ENCODE measurements at regions not wholly inside any gene's neighbourhood (a gene's known extent, or its start where the extent isn't known, plus 50 kb on each side); places are given as distances from the start of the nearest gene placed in this dataset.
"Not testable (repeated sequence)": the region's sequence is repeated elsewhere in the genome, so short reads cannot be mapped to it uniquely, and the experiment has no call there.

DNA sequence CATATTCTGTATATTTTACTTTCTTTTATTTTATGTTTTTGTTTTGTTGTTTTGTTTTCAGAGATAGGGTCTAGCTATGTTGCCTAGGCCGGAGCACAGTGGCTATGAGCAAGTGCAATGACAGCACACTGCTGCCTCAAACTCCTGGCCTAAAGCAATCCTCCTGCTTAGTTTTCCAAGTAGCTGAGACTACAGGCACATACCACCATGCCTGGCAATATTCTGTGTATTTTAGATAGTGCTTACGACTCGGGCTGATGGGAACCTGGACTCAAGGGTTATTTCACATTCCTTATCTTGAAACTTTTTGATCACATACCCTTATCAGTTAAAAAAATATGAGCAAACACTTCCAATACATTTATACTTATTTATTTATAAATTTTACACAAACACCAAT, 119.0 kb upstream of the STARD4 start:
- no peak for DNase-seq

DNA sequence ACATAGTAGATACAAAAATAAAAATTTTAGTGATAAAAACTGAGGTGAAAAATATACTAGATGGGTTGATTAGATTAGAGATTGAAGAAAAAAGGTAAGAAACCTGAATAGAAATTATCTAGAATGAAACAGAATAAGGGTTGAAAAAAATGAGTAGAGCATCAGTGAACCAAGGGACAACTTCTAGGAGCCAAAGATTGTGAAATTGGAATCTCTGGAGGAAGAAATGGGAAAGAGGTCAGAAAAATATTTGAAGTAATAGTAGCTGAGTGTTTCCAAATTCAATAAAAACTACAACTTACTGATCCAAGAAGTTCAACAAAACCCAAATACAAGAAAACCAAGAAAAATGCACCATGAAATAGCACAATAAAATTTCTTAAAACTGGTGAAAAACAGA, 116.6 kb upstream of the STARD4 start:
- no peak for DNase-seq

DNA sequence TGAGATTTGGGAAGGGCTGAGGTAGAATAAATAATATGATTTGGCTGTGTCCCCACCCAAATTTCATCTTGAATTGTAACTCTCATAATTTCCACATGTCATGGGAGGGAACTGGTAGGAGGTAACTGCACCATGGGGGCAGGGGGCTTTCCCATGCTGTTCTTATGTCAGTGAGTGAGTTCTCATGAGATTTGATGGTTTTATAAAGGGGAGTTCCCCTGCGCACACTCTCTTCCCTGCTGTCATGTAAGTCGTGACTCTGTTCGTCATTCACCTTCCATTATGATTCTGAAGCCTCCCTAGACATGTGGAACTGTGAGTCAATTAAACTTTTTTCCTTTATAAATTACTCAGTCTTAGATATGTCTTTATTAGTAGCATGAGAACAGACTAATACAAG, 115.5 kb upstream of the STARD4 start:
- DNase-seq = no peak

GRCh38 chr5:111626473-111627148, 114.3 kb upstream of the STARD4 start:
- DNase-seq = no peak

GRCh38 chr5:111618623-111619271, 106.4 kb upstream of the STARD4 start:
- DNase-seq = no peak

- DNase-seq = no peak
These were observed 102.7 kb upstream of the STARD4 start for GRCh38 chr5:111615054-111615453.

- DNase-seq = not testable (repeated sequence)
These were observed 99.8 kb upstream of the STARD4 start for GRCh38 chr5:111612013-111612630.

DNA sequence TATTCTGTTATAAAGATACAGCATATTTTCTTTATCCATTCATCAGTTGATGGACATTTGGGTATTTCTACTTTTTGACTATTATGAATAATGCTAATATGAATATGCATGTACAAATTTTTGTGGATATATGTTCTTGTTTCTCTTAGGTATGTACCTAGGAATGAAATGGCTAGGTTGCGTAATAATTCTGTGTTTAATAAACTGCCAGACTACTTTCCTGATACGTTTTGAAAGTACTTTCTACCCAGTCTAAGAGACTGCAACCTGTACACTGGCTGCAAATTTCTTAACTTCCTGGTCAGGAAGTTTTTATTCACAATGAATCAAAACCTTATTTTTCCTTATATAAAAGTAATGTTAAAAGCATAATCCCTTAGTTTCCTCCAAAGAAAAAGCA, 93.9 kb upstream of the STARD4 start:
- no peak for DNase-seq

GRCh38 chr5:111603446-111603827, 91.1 kb upstream of the STARD4 start:
- no peak for DNase-seq

DNA sequence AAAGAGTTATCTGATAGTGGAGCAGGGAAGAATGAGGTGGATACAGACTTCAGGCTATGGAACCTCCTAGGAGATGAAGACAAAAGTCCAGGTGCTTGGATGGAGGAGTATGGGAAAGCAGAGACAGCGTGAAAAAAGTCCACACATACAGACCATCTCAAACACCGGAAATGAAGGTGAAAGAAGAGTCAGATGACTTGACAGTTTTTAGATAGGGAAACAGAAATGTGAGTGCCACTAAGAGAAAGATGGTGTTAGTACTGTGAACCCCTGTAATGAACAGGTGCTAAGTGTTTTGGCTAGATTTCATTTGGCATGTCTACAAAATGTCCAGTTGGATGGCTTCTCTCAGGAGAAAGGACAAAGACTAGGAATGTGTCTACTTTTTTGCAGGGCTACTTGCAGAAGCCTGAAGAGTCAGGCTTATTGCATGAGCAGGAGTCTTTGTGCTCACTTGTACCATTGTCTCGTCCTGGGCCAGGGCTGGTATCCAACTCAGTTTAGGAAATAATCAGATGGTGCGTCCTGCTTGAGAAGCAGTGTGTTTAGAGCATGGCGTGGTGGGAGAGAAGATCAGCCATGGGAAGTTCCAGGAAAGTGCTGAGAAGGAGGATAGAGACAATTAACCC, 90.6 kb upstream of the STARD4 start:
- DNase-seq = no peak

DNA sequence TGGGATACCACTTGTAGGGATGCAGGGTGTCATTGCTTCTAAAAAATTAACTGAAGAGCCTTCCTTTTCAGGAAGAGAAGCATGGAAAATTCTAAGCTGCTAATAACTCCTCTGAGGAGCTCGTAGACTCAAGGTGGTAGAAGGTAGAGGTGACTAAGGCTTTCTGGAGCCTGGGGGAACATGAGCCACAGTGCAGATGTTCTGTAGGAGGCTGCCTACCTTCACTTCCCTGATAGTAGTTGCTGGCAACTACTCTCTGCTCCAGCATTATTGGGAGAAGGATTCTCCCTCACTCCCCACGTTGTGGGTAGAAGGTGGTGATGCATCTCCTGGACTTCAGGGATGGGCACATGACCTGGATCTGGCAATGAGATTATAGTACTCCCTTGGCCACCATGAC, 86.7 kb upstream of the STARD4 start:
- no peak for DNase-seq

GRCh38 chr5:111597491-111597890, 85.2 kb upstream of the STARD4 start:
- no peak for DNase-seq

DNA sequence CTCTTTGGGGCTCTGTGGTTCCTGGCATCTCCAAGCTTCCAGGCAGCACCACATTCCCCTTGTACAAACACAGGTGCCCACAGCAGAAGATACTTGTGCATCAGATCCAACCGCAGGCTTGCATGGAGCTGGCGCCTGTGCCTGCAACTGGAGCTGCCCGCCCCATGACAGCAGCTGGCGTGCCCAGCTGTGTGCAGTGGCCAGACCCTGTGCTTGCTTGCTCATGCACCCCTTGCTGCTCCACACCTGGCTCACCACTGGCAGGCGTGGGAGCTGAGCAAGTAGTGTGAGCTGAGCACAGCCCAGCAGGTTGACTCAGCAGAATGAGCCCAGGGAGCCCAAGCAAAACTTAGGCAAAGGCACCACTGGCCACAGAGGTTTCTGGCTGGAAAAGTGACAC, 84.4 kb upstream of the STARD4 start:
- DNase-seq = no peak

DNA sequence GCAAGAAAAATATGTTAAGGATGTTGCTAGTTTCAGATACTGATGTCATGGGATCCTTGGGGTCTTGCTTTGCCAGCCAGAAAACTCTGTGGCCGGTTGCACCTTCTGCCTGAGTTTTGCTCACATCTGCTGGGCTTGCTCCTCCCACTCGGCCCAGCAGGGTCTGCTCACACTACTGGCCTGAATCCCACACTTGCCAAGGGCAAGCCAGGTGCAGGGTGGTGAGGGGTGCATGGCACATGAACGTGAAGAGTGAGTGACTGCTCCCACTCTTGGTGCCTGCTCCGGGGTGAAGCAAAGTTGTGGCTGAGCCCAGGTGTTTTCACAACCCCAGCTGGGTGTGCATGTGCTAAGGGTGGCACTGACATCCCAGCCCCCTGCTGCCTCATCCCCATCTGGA, 83.1 kb upstream of the STARD4 start:
- DNase-seq = no peak

GRCh38 chr5:111589316-111589715, 77.0 kb upstream of the STARD4 start:
- no peak for DNase-seq

GRCh38 chr5:111587728-111588127, 75.4 kb upstream of the STARD4 start:
- no peak for DNase-seq

GRCh38 chr5:111585946-111586345, 73.6 kb upstream of the STARD4 start:
- no peak for DNase-seq

GRCh38 chr5:111585291-111585690, 73.0 kb upstream of the STARD4 start:
- no peak for DNase-seq

DNA sequence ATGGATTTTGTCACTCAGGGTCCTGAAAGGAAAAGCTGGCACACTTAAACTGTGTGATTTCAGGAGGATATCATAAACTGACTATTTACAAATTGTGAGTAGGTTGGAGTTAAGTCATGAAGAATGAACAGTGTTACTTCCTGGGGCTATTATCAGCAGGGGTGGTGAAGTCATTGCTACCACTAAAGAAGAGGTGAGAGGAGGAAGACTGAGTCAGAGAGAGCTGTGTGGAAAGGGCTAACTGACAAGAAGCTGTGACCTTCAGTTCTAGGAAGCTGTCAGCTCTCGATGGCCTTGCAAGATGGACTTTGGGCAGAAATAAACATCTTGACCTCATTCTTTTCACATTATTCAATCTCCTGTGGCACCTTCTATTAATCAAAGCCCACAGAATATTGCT, 72.3 kb upstream of the STARD4 start:
- DNase-seq = no peak

DNA sequence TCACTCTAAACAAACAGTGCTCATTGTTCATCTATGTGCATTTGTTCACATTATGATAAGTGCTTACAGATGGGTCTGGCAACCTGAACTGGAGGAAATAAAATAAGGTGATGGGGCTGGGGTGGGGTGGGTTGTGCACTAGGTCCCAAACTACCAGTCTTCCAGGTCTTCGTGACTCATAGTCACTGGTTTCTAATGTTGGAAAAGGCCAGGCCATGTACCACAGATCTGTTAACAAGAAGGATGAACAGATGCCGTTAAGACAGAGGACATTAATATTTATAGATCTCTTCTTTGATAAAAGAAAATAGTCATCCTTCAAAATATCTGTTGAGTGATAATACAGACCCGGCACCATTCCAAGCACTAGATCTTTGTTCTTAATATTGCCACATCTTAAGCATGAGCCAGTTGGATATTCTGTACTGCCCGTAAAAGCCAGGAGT, 71.4 kb upstream of the STARD4 start:
- DNase-seq = no peak

- no peak for DNase-seq
These were observed 70.8 kb upstream of the STARD4 start for GRCh38 chr5:111582993-111583601.

DNA sequence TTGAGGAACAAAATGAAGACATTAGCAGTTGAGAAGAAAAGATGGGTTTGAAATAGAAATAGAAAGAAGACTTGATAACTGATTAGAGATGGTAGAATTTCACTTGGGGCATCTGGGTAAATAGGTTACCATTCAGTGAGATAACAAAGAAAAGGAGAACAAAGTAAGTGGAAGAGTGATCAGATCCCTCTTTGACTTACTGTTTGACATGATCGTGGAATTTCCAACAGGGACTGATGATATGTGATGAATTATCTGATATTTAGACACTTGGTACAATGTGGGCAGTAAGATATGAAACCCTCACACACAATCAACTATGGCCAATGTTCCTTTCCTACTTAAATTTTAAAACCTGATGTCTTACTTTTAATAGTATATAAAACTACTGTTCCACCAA, 70.1 kb upstream of the STARD4 start:
- DNase-seq = no peak

DNA sequence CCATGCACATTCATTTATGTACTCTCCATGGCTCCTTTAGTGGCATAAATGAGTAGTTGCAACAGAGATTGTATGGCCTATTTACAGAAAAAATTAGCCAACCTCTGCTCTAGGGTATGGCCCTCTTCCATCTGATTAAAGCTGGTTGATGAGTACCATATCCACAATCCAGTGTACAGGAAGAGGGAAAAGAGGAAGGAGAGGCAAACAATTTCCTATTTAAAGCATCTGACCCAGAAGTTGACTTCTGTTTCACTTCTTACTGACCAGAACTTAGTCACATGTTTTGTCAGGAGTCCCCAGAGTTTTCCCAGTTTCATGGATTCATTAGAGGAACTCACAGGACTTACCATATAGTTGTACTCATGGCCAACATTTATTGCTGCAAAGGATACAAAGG, 68.6 kb upstream of the STARD4 start:
- no peak for DNase-seq

- no peak for DNase-seq
These were observed 62.0 kb upstream of the STARD4 start for GRCh38 chr5:111574311-111574710.

Data from right forelimb (tissue), 1 donor.